DMS153 (cell line): ENCODE measurements at regions not wholly inside any gene's neighbourhood (a gene's known extent, or its start where the extent isn't known, plus 50 kb on each side); places are given as distances from the start of the nearest gene placed in this dataset.
"Not testable (repeated sequence)": the region's sequence is repeated elsewhere in the genome, so short reads cannot be mapped to it uniquely, and the experiment has no call there.

ENCODE experiments used
- DNase-seq: peaks from one replicate; lab custom pipeline; 2025; lab: John Stamatoyannopoulos, UW

DNA sequence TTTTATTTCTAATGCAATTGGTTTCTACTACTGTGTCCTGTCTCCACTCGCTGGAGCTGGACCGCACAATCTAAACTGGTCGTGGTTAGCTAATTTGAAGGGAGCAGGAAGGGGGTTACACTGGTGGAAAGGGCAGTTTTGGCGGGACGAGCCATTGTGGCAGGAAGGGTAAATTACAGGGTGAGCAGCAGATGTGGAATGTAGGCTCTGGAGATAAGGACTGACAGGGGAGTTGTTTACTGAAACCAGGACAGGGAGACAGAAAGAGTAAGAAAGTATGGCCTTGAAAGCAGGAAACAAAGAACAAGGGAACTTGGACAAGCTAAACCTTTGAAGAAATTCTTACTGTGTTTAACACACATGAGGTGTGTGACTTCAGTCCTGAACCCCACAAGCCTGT is 147.8 kb downstream of the ATXN7L3B start:
- DNase-seq = no peak

DNA sequence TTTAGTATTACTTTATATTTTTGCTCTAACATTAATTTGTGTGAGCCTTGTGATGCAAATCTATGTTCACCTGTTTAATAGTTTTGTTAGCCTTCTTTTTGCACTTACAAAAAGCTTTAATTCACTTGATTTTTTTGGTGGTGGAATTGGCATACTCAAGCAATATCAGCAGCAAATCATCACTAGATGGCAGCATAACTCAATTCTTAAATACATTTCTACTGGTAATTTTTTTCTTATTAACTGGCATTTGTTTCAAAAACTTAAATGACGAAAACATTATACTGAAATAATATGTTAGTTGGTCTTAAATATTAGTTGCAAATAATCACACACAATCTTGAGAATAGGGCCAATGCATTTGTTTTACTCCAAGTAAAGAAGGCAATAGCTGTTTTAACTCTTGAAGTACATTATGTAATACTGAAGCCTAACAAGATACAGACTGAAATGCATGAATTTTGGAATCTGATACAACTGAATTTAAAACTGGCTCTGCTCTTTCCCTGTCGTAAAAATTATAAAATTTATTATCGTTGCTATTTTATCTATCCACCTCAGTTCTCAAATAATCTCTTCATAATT is 151.5 kb downstream of the ATXN7L3B start:
- DNase-seq = no peak

DNA sequence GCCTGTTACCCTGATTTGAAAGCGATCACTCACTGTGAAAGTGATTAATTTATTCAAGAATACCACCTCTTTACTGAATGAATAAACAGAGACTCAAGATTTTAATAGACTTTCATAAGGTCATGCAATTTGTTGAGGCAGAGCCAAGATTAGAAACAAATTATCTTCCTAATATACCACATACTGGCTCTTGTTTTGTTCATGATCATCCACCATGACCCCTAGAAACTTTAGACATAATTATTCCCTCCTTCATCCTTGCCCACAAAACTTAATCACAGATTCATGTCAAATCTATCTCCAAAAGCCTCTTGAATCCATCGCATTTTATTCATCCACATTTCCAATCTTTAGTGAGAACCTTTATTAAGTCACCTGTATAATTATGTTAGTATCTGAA is 152.3 kb downstream of the ATXN7L3B start:
- no peak for DNase-seq

DNA sequence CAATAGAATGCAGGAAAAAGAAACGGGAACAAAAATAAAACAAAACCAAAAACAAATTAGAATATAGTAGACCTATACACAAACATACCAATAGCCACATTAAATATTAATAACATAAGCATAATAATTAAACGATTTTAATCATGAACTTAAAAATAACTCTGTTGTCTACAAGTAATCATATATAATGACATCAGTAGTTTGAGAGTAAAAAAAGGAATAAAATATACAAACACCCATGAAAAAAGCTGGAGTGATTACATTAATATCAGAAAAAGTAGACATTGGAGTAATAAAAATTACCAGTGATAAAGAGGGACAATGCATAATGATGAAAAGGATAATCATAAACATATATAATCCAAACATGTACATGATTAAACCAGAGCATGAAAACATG is 181.8 kb downstream of the ATXN7L3B start:
- DNase-seq = no peak

DNA sequence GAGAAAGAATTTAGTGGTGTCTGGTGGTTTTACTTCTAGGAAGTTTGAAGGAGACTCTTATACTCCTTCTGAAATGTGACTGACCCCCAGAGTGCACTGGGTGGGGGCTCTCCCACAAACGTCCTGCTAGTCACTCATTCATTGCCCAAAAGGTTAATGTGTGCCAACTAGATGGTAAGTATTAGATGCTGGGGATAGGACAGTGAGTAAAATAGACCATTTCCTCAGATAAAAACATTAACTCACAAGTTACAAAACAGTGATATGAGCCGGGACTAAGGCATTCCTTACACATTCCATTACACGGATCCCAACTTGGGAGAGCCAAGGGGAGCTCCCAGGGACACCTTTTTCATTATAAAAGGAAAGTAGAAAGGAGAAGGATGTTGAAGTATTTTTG is 185.1 kb downstream of the ATXN7L3B start:
- no peak for DNase-seq

DNA sequence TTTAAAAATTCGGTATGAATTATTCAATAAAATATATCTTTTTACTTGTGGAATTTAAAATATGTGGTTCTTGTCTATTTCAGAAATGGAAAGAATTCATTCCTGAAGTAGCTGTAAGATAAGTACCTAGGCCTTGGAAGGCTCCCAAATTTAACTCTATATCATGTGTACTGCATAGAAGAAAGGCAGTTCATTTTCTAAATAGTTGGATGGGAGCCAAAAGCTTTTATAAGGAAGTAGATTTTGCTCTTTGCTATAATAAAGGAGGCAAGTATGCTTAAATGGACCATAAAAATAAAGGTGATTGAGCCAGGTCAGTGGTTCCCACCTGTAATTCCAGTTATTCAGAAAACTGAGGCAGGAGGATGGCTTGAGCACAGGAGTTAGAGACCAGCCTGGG is 187.5 kb downstream of the ATXN7L3B start:
- DNase-seq = no peak

DNA sequence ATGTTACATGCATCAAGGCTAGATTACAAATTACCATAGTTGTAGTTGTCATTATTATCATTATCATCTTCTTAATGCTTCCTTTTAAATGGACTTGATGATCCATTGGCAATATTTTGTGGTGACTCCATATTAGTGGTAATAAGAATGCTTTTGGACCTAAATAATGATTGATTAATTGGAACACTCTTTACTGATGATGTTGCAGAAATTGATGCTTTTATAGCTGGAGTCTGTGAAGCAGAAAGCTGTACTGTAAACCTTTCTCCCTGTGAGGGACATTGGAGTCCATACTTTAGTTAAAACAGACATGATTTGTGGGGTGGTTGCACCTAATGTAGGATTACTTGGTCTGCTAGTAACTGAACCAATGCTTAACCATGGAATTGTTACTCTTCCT is 190.4 kb downstream of the ATXN7L3B start:
- no peak for DNase-seq

DNA sequence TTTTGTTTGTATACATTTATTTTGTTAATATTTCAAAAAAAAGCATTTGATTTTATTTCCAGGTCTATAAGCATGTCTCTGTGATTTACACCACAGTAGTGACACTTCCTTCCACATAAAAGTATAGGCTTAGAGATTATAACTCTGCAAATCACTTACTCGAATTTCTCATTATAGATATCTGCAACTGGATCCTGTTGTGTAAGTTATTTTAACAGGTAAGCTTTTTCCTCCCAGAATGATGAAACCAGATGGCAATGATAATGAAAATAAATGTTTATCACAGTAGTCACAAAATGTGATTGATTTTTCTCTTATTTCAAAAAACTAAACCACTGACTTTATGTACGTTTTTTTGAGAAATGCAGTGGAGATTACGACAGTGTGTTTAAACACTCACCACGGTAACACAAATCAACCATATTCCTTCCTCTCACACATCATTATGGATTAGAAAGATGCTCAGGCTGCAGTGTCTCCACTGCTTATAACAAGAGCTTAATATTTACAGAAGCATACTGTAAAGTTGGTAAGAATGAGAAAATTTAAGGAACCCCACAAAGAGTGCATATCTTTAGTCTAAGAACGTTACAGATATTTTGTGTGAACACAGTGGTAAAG is 194.6 kb downstream of the ATXN7L3B start:
- DNase-seq = no peak

DNA sequence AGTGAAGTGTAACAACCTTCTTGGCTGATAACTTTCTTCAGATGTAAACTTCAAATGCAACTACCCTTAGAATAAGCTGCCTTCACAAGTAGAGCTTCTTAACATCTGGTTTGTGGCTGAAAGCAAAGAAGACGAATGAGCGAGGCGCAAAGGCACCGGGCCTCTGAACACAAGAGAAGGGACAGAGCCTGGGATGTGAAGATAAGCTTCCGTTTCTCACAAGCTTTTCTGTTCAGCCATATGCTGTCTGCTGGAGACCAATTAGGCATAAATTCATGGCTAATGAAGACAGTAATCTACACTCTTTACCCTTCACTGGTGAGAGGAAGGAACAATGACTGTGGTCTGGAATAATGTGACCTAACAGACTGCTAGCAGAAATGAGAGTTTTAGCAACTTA is 195.2 kb downstream of the ATXN7L3B start:
- no peak for DNase-seq

DNA sequence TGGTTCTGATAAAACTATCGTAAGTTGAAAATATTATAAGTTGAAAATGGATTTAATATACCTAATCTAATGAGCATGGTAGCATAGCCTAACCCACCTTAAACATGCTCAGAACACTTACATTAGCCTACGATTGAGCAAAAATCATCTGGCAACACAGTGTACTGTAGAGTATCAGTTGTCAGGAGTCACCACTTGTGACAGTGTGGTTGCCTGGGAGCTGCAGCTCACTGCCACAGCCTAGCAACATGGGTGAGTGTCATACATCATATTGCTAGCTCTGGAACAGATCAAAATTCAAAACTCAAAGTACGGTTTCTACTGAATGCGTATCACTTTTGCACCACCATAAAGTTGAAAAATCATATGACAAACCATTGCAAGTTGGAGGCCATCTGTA is 203.5 kb downstream of the ATXN7L3B start:
- no peak for DNase-seq

DNA sequence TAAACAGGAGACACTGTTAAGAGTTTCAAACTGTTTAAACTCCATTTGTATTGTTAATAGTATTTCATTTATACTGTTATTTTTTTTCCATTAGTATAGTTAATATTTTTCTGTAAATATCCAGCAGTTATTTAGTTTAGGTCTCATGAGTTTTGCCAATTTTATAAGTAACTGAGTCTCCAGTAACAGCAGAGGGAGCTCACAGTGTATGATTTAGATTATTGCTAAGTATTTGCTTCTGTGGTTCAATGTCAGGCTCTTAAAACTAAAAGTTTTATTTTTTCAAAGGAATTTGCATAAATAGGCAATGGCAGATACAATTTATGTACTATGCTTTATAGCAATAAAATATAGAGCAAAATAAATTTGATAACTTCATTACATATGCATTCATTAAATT is 209.7 kb downstream of the ATXN7L3B start:
- no peak for DNase-seq

DNA sequence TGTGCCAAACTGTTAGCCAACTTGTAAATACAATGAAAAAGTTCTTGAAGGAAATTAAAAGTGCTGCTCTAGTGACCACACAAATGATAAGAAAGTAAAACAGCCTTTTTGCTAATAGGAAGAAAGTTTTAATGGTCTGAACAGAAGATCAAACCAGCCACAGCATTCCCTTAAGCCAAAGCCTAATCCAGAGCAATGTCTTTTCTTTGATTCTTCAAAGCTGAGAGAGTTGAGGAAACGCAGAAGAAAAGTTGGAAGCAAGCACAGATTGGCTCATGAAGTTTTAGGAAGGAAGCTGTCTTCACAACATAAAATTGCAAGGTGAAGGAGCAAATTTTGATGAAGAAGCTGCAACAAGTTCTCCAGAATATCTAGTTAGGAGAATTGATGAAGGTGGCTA is 213.8 kb downstream of the ATXN7L3B start:
- no peak for DNase-seq

DNA sequence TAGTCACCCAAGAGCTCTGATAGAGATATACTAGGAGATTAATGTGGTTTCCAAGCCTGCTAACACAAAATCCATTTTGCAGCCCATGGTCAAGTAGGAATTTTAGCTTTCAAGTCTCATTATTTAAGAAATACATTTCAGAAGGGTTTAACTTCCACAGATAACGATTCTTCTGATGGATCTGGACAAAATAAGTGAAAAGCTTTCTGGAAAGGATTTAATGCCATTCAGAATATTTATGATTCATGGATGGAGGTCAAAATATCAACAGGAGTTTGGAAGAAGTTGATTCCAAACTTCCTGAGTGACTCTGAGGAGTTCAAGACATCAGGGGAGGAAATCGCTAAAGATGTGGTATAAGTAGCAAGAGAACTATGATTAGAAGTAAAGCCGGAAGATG is 214.6 kb downstream of the ATXN7L3B start:
- no peak for DNase-seq

DNA sequence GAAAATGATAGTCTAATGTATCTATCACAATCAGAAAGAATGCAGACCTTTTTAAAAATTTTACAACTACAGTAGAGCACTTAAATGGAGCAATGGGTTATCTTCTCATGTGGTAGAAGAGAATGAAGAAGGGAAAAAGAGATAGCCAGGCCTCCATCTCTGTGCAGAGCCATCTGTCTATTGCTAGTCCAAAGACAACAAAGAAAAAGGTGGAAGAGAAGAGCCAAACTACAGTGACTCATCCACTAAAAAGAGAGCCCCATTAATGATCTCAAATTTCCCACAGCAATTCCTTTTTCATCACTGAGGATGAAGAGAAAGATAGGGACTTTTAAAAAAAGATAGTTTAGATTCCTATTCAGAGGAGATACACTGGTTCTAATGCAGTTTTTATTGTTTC is 232.9 kb downstream of the ATXN7L3B start:
- no peak for DNase-seq

DNA sequence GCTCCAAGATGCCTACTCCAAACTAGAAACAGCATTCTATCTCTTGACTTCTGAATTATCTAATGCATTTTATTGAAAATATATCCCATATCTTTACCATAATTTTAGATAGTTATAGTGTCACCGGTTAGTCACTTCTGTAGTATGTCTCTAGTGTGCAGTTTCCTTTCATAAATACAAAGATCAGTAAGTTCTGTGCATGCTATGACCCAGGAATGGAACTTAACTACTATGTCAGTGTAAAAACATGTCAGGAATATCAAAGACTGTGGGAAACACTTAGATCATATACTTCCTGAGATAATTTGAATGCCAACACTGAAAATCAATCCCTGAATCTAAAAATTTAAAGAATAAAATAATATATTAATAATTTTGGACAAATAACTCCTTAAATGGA is 237.6 kb downstream of the ATXN7L3B start:
- DNase-seq = no peak

DNA sequence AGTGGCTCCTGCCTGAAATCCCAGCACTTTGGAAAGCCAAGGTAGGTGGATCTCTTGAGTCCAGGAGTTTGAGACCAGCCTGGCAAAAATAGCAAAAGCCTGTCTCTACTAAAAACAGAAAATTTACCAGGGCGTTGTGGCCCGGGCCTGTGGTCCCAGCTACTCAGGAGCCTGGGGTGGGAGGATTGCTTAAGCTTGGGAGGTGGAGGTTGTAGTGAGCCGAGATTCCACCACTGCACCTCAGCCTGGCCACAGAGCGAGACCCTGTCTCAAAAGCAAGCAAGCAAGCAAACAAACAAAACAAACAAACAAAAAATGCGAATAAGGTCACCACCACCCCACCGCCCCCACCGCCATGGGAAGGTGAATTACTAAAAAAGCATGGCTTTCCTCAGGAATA is 238.7 kb downstream of the ATXN7L3B start:
- DNase-seq = no peak

DNA sequence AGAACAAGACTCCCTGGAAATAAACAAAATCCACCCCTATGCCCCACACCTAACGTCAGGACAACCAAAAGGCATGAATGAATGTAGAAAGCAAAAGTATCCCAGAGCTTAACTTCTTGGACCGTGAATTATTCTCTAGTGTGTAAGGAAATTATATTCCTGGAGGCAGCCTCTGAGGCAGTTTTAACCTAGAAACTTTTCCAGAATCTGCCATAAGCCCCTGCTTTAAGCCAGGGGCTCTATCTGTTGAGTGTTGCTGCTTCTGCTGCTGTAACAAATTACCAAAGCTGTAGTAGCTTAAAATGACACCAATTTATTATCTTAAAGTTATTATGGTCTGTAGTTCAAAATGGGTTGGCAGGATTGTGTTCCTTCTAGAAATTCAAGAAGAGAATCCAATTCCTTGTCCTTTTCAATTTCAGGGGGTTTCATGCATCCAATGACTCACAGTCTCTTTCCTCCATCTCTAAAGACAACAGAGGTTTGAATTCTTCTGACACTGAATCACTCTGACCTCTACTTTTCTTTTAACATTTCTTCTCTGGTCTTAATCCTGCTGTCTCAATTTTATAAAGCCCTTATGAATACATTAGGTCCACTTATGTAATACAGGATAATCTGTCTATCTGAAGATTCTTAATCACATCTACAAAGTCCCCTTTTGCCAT is 242.7 kb downstream of the ATXN7L3B start:
- DNase-seq = no peak

DNA sequence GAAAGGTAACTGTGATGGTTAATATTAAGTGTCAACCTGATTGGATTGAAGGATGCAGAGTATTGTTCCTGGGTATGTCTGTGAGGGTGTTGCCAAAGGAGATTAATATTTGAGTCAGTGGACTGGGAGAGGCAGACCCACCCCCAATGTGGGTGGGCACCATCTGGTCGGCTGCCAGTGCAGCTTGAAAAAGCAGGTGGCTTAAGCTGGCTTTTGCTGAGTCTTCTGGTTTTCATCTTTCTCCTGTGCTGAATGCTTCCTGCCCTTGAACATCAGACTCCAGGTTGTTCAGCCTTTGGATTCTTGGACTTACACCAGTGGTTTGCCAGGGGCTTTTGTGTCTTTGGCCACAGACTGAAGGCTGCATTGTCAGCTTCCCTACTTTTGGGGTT is 243.2 kb downstream of the ATXN7L3B start:
- not testable (repeated sequence) for DNase-seq

DNA sequence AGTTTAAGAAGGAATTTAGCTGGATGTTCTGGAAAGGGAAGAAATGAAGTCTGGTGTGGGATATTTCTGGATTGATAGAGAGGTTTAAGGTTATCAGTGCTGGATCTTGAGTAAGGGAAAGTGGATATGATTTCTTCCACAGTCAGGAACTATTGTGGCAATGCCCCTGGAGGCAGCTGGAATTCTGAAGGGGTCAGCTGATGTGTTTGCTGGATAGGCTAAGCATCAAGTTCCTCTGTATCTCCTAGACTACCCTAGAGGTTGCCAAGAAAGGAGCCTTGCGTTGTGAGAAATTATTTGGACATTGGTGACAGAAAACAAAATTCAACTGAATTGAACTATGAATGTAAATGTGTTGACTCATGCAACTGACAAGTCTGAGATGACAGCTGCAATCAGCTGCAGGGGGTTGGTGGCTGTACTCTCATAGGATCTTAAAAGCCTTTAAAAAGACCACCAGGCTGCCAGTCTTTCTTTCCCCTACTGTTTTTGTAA is 244.4 kb downstream of the ATXN7L3B start:
- DNase-seq = no peak

DNA sequence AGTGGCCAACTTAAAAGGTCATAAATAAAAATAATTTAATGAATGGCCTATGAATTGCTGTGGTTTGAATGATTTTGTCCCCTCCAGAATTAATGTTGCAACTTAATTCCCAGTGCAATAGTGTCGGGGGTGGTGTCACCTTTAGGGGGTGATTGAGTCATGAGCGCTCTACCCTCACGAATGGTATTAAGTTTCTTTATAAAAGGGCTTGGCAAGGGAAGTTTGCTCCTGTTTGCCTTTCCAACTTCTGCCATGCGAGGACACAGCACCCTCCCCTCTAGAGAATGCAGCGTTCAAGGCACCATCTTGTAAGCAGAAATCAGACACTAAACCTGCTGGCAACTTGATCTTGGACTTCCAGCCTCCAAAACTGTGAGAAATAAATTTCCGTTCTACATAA is 253.3 kb downstream of the ATXN7L3B start:
- no peak for DNase-seq

DNA sequence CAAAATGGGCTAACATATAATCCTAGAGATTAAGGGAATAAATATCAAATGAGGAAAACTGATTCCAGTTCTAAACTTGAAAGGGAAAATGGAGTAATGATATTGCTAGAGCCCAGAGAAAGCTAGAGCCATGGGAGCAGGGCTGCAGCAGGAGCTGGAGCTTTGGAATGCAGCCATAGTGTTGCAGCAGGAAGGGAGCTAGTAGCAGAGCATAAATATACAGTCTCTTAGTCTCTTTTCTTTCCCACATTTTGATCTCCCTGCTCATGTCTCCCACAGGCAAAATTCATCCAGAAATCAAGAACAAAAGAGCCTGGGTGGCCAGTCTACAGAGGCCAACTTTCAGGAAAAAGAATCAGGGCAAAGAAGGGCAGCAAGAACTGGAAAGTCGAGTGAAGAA is 253.7 kb downstream of the ATXN7L3B start:
- no peak for DNase-seq

DNA sequence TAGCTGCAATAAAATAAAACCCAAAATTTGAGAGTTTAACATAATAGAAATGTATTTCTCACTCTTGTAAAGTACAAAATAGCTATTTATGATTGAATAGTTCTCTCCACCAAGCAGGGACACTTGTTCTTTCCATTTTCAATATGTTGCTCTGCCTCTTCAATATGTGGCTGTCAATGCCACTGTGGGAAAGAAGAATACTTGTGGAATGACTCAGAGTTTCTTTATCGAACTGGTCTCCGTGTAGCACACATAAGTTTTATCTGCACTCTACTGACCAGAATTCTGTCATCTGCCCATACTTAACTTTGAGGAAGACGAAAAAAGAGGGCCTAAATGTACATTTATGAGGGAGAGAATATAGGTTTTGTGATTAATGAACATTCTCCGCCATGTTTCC is 256.9 kb downstream of the ATXN7L3B start:
- no peak for DNase-seq

DNA sequence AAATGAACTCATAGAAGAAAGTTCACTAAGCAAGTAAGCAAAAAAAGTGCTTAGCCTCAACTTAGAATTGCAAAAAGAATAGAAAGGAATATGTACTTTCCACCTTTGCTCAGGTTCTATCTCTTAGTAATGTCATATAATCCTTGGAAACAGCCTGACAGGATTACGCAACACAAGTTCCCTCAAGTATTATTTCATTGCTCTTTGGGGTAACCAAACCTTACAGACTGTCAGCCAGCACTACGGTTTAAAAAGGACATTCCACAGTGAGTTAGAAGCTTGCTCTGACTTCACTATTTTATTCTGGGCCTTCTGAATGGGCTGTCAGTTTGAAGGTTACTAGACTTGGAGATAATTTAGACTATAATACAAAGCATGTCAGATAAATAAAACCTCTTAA is 264.0 kb downstream of the ATXN7L3B start:
- DNase-seq = no peak
